ENCODE measurements at regions not wholly inside any gene's neighbourhood (a gene's known extent, or its start where the extent isn't known, plus 50 kb on each side); places are given as distances from the start of the nearest gene placed in this dataset.
A peak's percentile ranks its signal among the peaks of the same experiment; 100 is the strongest.

- intact Hi-C loops (cut with DNase I): no loop called here
- Histone ChIP-seq H3K4me3 (ENCODE audit: low read length in 2 of 2) (no peak overlapping the region), H3K27me3 (ENCODE audit: control insufficient read depth in 1 of 2, insufficient read depth in 2 of 2, low read length in 1 of 2) (no peaks in the 10 kb centered on the region), H3K27ac (ENCODE audit: low read depth in 1 of 2, low read length in 2 of 2) (no peak overlapping the region), H3K36me3 (ENCODE audit: control insufficient read depth in 1 of 2, insufficient read depth in 2 of 2, low read length in 1 of 2) (no peaks in the 10 kb centered on the region), H3K9me3 (ENCODE audit: control insufficient read depth, low read length) (no peaks in the 10 kb centered on the region), H3K4me1 (ENCODE audit: control insufficient read depth in 1 of 2, insufficient read depth in 2 of 2, low read length in 2 of 2) (peaks cover 0 to 2% of the 10 kb centered on the region in 2 donors)
- ATAC-seq (ENCODE audit: low FRiP score) (no peak), DNase-seq (no peak)
- 88 to 94% methylated on average over 2 of the region's 2 CpGs for WGBS, 2 donors
These were observed 203.5 kb upstream of the PLXNC1 start for GRCh38 chr12:93944911-93945310.

DNA sequence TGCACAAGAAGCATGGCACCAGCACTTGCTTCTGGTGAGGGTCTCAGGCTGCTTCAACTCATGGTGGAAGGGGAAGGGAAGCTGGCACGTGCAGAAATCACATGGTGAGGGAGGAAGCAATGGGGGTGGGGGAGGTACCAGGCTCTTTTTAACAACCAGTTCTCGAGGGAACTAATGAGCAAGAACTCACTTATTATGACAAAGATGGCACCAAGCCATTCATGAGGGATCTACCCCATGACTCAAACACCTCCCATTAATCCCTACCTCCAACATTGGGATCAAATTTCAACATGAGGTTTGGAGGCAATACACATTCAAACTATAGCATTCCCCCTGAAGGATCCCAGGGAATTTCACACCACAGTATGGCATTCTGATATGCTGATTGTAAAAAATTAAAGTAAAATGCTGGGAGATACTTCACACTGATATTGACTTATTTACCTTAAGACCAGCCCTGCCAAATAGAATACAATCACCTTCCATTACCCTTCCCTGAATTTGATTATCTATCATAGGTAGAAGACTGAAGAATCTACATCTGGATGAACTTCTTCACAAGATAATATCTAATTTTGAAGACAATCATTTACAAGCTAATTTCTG is 201.7 kb upstream of the PLXNC1 start:
- Histone ChIP-seq H3K4me3 (ENCODE audit: low read length in 2 of 2) (no peak overlapping the region), H3K27ac (ENCODE audit: low read depth in 1 of 2, low read length in 2 of 2) (no peak overlapping the region), H3K27me3 (ENCODE audit: control insufficient read depth in 1 of 2, insufficient read depth in 2 of 2, low read length in 1 of 2) (no peaks in the 10 kb centered on the region), H3K9me3 (ENCODE audit: control insufficient read depth, low read length) (no peaks in the 10 kb centered on the region), H3K36me3 (ENCODE audit: control insufficient read depth in 1 of 2, insufficient read depth in 2 of 2, low read length in 1 of 2) (no peaks in the 10 kb centered on the region), H3K4me1 (ENCODE audit: control insufficient read depth in 1 of 2, insufficient read depth in 2 of 2, low read length in 2 of 2) (peaks cover 0 to 2% of the 10 kb centered on the region in 2 donors)
- intact Hi-C loops (cut with DNase I): no loop called here
- 74 to 76% methylated on average over 2 of the region's 2 CpGs for WGBS, 2 donors
- ATAC-seq (ENCODE audit: low FRiP score) (no peak), DNase-seq (no peak)

DNA sequence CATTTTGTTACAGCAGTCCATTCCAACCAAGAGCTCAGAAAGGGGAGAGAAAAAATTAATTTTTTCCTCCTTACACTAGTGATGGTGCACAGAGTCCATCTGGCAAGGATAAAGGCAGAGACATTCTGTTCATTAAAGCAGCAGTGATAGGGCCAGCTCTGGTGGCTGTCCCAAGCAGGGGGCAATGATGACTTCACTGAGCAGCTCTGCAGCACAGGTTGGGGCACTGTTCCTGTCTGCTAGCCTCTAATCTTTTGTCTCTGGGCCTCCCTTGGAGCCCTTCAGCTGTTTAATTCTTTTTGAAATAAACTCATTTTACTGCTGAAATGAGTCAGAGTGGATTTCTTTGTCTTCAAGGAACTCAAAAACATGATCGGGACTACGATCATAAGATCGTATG is 200.9 kb upstream of the PLXNC1 start:
- Histone ChIP-seq H3K4me3 (ENCODE audit: low read length in 2 of 2) (no peak overlapping the region), H3K27me3 (ENCODE audit: control insufficient read depth in 1 of 2, insufficient read depth in 2 of 2, low read length in 1 of 2) (no peaks in the 10 kb centered on the region), H3K4me1 (ENCODE audit: control insufficient read depth in 1 of 2, insufficient read depth in 2 of 2, low read length in 2 of 2) (peaks cover 0 to 2% of the 10 kb centered on the region in 2 donors), H3K9me3 (ENCODE audit: control insufficient read depth, low read length) (no peaks in the 10 kb centered on the region), H3K27ac (ENCODE audit: low read depth in 1 of 2, low read length in 2 of 2) (no peak overlapping the region), H3K36me3 (ENCODE audit: control insufficient read depth in 1 of 2, insufficient read depth in 2 of 2, low read length in 1 of 2) (no peaks in the 10 kb centered on the region)
- DNase-seq: no peak
- ATAC-seq (ENCODE audit: low FRiP score): no peak
- intact Hi-C loops (cut with DNase I): no loop called here
- WGBS, 2 donors: 98% methylated on average over 3 of the region's 3 CpGs

DNA sequence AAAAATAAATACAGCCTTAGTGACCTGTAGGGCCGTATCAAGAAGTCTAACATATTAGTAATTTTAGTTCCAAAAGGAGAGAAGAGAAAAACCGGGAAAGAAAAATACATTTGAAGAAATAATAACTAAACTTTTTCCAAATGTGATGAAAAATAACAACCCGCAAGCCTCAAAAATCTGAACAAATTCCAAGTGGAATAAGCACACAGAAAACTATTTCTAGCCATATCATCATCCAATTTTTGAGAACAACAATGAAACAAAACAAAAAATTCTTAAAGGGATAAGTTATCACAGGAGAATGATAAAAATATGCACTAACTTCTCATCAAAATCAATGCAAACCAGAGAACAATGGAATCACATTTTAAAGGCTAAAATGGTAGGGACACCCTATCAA is 198.1 kb upstream of the PLXNC1 start:
- DNase-seq (no peak), ATAC-seq (ENCODE audit: low FRiP score) (no peak)
- no peaks in the 10 kb centered on the region for H3K9me3 ChIP-seq (ENCODE audit: control insufficient read depth, low read length)
- intact Hi-C loops (cut with DNase I): no loop called here
- H3K36me3 ChIP-seq (ENCODE audit: control insufficient read depth in 1 of 2, insufficient read depth in 2 of 2, low read length in 1 of 2): no peaks in the 10 kb centered on the region
- no peak overlapping the region for H3K4me3 ChIP-seq (ENCODE audit: low read length in 2 of 2)
- 4 to 7% methylated on average over 3 of the region's 3 CpGs for WGBS, 2 donors
- no peak overlapping the region for H3K27ac ChIP-seq (ENCODE audit: low read depth in 1 of 2, low read length in 2 of 2)
- H3K4me1 ChIP-seq (ENCODE audit: control insufficient read depth in 1 of 2, insufficient read depth in 2 of 2, low read length in 2 of 2): no peaks in the 10 kb centered on the region
- no peaks in the 10 kb centered on the region for H3K27me3 ChIP-seq (ENCODE audit: control insufficient read depth in 1 of 2, insufficient read depth in 2 of 2, low read length in 1 of 2)

DNA sequence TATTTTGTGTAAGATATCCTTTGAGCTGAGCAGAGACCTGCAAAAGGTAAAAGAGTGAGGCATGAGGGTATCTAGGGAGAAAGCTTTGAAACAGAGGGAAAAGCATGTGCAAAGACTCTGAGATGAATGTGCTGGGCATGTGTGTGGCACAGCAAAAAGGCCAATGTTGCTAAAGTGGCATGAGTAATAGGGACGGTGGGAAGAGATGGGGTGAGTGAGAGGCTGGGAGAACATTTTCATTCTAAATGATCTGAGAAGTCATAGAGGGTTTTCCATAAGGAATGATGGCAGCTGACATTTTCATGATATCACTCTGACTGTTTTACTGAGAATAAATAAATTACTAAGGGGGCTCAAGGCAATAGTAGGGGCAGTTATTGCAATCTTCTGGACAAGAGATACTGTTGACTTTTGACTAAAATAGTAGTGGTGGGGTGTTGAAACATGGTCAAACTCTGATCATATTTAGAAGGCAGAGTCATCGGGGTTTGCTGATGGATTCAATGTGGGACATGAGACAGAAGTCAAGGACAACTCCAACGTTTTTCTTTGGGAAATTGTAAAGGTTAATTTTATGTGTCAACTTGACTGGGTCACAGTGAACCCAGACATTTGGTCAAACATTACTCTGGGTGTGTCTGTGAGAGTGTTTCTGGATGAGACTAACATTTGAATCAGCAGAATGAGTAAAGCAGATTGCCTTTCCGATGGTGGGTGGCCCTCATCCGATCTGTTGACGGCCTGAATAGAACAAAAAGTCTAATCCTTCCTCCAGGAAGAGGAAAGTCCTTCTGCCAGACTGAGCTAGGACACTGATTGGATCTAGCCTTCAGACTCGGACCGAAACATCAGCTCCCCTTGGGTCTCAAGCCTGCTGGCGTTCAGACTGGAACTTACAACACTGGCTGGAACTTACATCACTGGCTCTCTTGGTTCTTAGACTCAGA is 193.9 kb upstream of the PLXNC1 start:
- H3K4me3 ChIP-seq (ENCODE audit: low read length in 2 of 2): no peak overlapping the region
- H3K27me3 ChIP-seq (ENCODE audit: control insufficient read depth in 1 of 2, insufficient read depth in 2 of 2, low read length in 1 of 2): no peaks in the 10 kb centered on the region
- H3K4me1 ChIP-seq (ENCODE audit: control insufficient read depth in 1 of 2, insufficient read depth in 2 of 2, low read length in 2 of 2): no peaks in the 10 kb centered on the region
- no peak overlapping the region for H3K27ac ChIP-seq (ENCODE audit: low read depth in 1 of 2, low read length in 2 of 2)
- intact Hi-C loops (cut with DNase I): no loop called here
- WGBS, 2 donors: 77 to 85% methylated on average over 9 of the region's 9 CpGs
- ATAC-seq (ENCODE audit: low FRiP score) (peak; percentile 81), DNase-seq (peak in 1 of 2 donors; percentile 66)
- H3K9me3 ChIP-seq (ENCODE audit: control insufficient read depth, low read length): no peaks in the 10 kb centered on the region
- H3K36me3 ChIP-seq (ENCODE audit: control insufficient read depth in 1 of 2, insufficient read depth in 2 of 2, low read length in 1 of 2): no peaks in the 10 kb centered on the region

GRCh38 chr12:93956551-93956950 is 191.8 kb upstream of the PLXNC1 start:
- ATAC-seq (ENCODE audit: low FRiP score): no peak
- 91 to 93% methylated on average over 2 of the region's 2 CpGs for WGBS, 2 donors

GRCh38 chr12:93957168-93957567 is 191.2 kb upstream of the PLXNC1 start:
- intact Hi-C loops (cut with DNase I): no loop called here
- Histone ChIP-seq H3K4me3 (ENCODE audit: low read length in 2 of 2) (no peak overlapping the region), H3K27ac (ENCODE audit: low read depth in 1 of 2, low read length in 2 of 2) (no peak overlapping the region), H3K9me3 (ENCODE audit: control insufficient read depth, low read length) (no peaks in the 10 kb centered on the region), H3K36me3 (ENCODE audit: control insufficient read depth in 1 of 2, insufficient read depth in 2 of 2, low read length in 1 of 2) (no peaks in the 10 kb centered on the region), H3K4me1 (ENCODE audit: control insufficient read depth in 1 of 2, insufficient read depth in 2 of 2, low read length in 2 of 2) (no peaks in the 10 kb centered on the region), H3K27me3 (ENCODE audit: control insufficient read depth in 1 of 2, insufficient read depth in 2 of 2, low read length in 1 of 2) (no peaks in the 10 kb centered on the region)
- 8 to 10% methylated on average over 1 of the region's 1 CpG for WGBS, 2 donors
- DNase-seq: no peak
- ATAC-seq (ENCODE audit: low FRiP score): no peak

More at GRCh38 chr12:93956551-93956950, 191.8 kb upstream of the PLXNC1 start:
- H3K27me3 ChIP-seq (ENCODE audit: control insufficient read depth in 1 of 2, insufficient read depth in 2 of 2, low read length in 1 of 2): no peaks in the 10 kb centered on the region
- intact Hi-C loops (cut with DNase I): no loop called here
- H3K4me3 ChIP-seq (ENCODE audit: low read length in 2 of 2): no peak overlapping the region
- H3K27ac ChIP-seq (ENCODE audit: low read depth in 1 of 2, low read length in 2 of 2): no peak overlapping the region
- H3K36me3 ChIP-seq (ENCODE audit: control insufficient read depth in 1 of 2, insufficient read depth in 2 of 2, low read length in 1 of 2): no peaks in the 10 kb centered on the region
- H3K4me1 ChIP-seq (ENCODE audit: control insufficient read depth in 1 of 2, insufficient read depth in 2 of 2, low read length in 2 of 2): no peaks in the 10 kb centered on the region
- DNase-seq: no peak
- no peaks in the 10 kb centered on the region for H3K9me3 ChIP-seq (ENCODE audit: control insufficient read depth, low read length)

DNA sequence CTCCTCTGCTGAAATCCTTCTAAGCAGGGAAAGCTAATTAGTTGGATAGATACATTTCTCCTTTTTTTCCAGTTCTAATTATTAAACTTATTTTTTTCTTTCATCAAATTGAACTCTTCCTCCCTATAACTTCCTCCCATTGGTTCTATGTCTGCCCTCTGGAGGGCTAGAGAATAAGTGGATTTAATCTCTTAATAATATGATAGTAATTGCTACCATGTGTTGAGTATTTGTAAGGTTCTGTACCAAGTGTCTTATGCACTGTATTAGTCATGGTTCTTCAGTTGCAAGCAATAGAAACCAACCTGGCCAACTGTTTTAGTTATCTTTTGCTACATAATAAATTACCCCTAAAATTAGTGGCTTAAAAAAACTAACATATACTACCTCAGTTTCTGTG is 190.5 kb upstream of the PLXNC1 start:
- no peak overlapping the region for H3K4me3 ChIP-seq (ENCODE audit: low read length in 2 of 2)
- H3K27me3 ChIP-seq (ENCODE audit: control insufficient read depth in 1 of 2, insufficient read depth in 2 of 2, low read length in 1 of 2): no peaks in the 10 kb centered on the region
- DNase-seq: no peak
- intact Hi-C loops (cut with DNase I): no loop called here
- no peaks in the 10 kb centered on the region for H3K36me3 ChIP-seq (ENCODE audit: control insufficient read depth in 1 of 2, insufficient read depth in 2 of 2, low read length in 1 of 2)
- H3K9me3 ChIP-seq (ENCODE audit: control insufficient read depth, low read length): no peaks in the 10 kb centered on the region
- no peaks in the 10 kb centered on the region for H3K4me1 ChIP-seq (ENCODE audit: control insufficient read depth in 1 of 2, insufficient read depth in 2 of 2, low read length in 2 of 2)
- H3K27ac ChIP-seq (ENCODE audit: low read depth in 1 of 2, low read length in 2 of 2): no peak overlapping the region
- ATAC-seq (ENCODE audit: low FRiP score): no peak

DNA sequence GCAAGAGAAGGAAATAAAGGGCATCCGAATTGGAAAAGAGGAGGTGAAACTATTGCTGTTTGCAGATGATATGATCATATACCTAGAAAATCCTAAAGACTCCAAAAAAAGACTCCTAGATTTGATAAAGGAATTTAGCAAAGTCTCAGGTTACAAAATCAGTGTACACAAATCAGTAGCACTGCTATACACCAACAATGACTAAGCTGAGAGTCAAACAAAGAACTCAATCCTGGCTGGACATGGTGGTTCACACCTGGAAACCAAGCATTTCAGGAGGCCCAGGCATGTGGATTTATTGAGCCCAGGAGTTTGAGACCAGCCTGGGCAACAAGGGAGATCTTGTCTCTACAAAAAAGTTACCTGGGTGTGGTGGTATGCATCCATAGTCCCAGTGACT is 188.7 kb upstream of the PLXNC1 start:
- DNase-seq (no peak), ATAC-seq (ENCODE audit: low FRiP score) (no peak)
- 90 to 96% methylated on average over 1 of the region's 1 CpG for WGBS, 2 donors
- H3K27ac ChIP-seq (ENCODE audit: low read depth in 1 of 2, low read length in 2 of 2): no peak overlapping the region
- no peaks in the 10 kb centered on the region for H3K9me3 ChIP-seq (ENCODE audit: control insufficient read depth, low read length)
- H3K4me1 ChIP-seq (ENCODE audit: control insufficient read depth in 1 of 2, insufficient read depth in 2 of 2, low read length in 2 of 2): no peaks in the 10 kb centered on the region
- H3K4me3 ChIP-seq (ENCODE audit: low read length in 2 of 2): no peak overlapping the region
- intact Hi-C loops (cut with DNase I): no loop called here
- no peaks in the 10 kb centered on the region for H3K36me3 ChIP-seq (ENCODE audit: control insufficient read depth in 1 of 2, insufficient read depth in 2 of 2, low read length in 1 of 2)
- no peaks in the 10 kb centered on the region for H3K27me3 ChIP-seq (ENCODE audit: control insufficient read depth in 1 of 2, insufficient read depth in 2 of 2, low read length in 1 of 2)
